HG03039 (cell line): ENCODE measurements at regions not wholly inside any gene's neighbourhood (a gene's known extent, or its start where the extent isn't known, plus 50 kb on each side); places are given as distances from the start of the nearest gene placed in this dataset.

Source experiments
- ATAC-seq: cut with Tn5 transposase; IDR thresholded peaks from one replicate; pipeline ENCODE4 v1.9.1; 2021; ENCODE audit warnings: mild to moderate bottlenecking, moderate library complexity; ENCODE audit not compliant: unreplicated experiment

- no peak for ATAC-seq
Measured at GRCh38 chr4:126269106-126269505, 954.4 kb downstream of the FAT4 start.

- ATAC-seq, result no peak
Measured at GRCh38 chr4:126271292-126271691, 956.5 kb downstream of the FAT4 start.

GRCh38 chr4:126273746-126274145 lies 959.0 kb downstream of the FAT4 start:
- no peak for ATAC-seq

GRCh38 chr4:126291886-126292285 lies 977.1 kb downstream of the FAT4 start:
- no peak for ATAC-seq

GRCh38 chr4:126298271-126298670 lies 983.5 kb downstream of the FAT4 start:
- ATAC-seq, result no peak

- no peak for ATAC-seq
Measured at GRCh38 chr4:126306152-126306869, 991.6 kb downstream of the FAT4 start.

- no peak for ATAC-seq
Measured at GRCh38 chr4:126318376-126318775, 1003.6 kb downstream of the FAT4 start.

GRCh38 chr4:126328914-126329313 lies 1014.2 kb downstream of the FAT4 start:
- no peak for ATAC-seq

- ATAC-seq, result no peak
Measured at GRCh38 chr4:126338548-126338947, 1023.8 kb downstream of the FAT4 start.

- no peak for ATAC-seq
Measured at GRCh38 chr4:126341927-126342326, 1027.2 kb downstream of the FAT4 start.

- no peak for ATAC-seq
Measured at GRCh38 chr4:126344472-126344871, 1029.7 kb downstream of the FAT4 start.

GRCh38 chr4:126346654-126347053 lies 1031.9 kb downstream of the FAT4 start:
- no peak for ATAC-seq

- no peak for ATAC-seq
Measured at GRCh38 chr4:126354784-126355183, 1040.0 kb downstream of the FAT4 start.

- ATAC-seq, result no peak
Measured at GRCh38 chr4:126358041-126358440, 1043.3 kb downstream of the FAT4 start.

- ATAC-seq, result no peak
Measured at GRCh38 chr4:126361287-126361686, 1046.5 kb downstream of the FAT4 start.

GRCh38 chr4:126364311-126364911 lies 1049.7 kb downstream of the FAT4 start:
- ATAC-seq, result no peak

GRCh38 chr4:126369076-126369475 lies 1054.3 kb downstream of the FAT4 start:
- ATAC-seq, result no peak

- ATAC-seq, result no peak
Measured at GRCh38 chr4:126372634-126373033, 1057.9 kb downstream of the FAT4 start.

GRCh38 chr4:126375462-126376054 lies 1060.8 kb downstream of the FAT4 start:
- no peak for ATAC-seq

GRCh38 chr4:126385954-126386353 lies 1071.2 kb downstream of the FAT4 start:
- no peak for ATAC-seq

- no peak for ATAC-seq
Measured at GRCh38 chr4:126386512-126386911, 1071.8 kb downstream of the FAT4 start.

- ATAC-seq, result no peak
Measured at GRCh38 chr4:126395664-126396063, 1080.9 kb downstream of the FAT4 start.
